GM23248 (cell line): ENCODE measurements at regions not wholly inside any gene's neighbourhood (a gene's known extent, or its start where the extent isn't known, plus 50 kb on each side); places are given as distances from the start of the nearest gene placed in this dataset.

Experiments used
- EZH2 ChIP-seq: fragments of 200-600 bp; sonication (generic); IDR thresholded peaks from 2 replicates; pipeline ENCODE4 v1.6.1; 2018; ENCODE audit warnings: antibody characterized with exemption, mild to moderate bottlenecking; ENCODE audit not compliant: insufficient read depth, poor library complexity, severe bottlenecking
- EZH2phosphoT487 ChIP-seq: fragments of 200-600 bp; sonication (generic); IDR thresholded peaks from 2 replicates; pipeline ENCODE4 v1.6.1; 2018; ENCODE audit warnings: antibody characterized with exemption, moderate library complexity, mild to moderate bottlenecking, low read depth; ENCODE audit not compliant: insufficient read depth

GRCh38 chr3:158908187-158908734 lies 106.4 kb downstream of the MFSD1 start:
- TF ChIP-seq EZH2 (no peak), EZH2phosphoT487 (no peak)
